DMS153 treated with DMSO at 0.1 percent for 48 hours (cell line): ENCODE measurements at regions not wholly inside any gene's neighbourhood (a gene's known extent, or its start where the extent isn't known, plus 50 kb on each side); places are given as distances from the start of the nearest gene placed in this dataset.
"Not testable (repeated sequence)": the region's sequence is repeated elsewhere in the genome, so short reads cannot be mapped to it uniquely, and the experiment has no call there.

ENCODE experiments used
- DNase-seq: peaks from one replicate; lab custom pipeline; 2025; ENCODE audit not compliant: unreplicated experiment; lab: John Stamatoyannopoulos, UW

DNA sequence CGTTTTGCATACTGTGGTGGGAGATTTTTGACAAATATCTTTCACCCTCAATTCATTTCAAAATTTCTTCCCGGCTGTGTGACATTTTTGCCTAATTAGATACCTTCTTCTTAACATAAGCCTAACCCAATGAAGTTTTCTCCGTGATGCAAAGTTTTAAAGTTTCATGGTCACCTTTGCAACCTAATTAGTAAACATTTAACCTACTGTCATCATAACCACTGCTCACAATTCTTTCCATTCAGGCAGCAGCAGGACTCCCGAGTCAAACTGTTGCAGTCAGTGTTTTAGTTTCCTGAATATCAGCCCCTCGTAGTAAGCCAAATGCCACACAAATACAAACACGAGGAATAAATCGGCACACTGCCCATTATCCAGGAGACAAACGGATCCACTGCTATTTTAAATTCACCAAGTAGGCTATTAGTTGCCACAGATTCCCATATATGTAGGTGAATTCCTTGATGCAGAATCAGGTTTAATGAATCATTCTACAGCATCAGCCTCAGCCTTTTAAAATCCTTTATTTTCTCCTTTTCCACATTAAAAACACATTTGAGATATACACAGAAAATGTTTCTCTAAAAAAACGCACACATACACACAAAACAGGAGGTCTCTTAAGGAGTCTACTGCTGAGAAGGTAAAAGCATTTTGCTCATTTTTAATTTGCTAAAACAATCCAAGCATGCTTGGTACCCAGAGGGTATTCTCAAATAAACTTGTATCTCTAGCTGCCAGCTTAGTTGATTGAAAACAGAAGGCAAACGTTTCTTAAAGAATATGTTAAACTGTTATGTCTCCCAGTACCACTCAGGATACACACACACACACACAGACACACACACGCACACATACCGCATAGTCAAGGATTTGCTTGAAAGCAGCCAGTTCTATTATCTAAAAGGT is 106.5 kb upstream of the KCTD1 start:
- DNase-seq: no peak

DNA sequence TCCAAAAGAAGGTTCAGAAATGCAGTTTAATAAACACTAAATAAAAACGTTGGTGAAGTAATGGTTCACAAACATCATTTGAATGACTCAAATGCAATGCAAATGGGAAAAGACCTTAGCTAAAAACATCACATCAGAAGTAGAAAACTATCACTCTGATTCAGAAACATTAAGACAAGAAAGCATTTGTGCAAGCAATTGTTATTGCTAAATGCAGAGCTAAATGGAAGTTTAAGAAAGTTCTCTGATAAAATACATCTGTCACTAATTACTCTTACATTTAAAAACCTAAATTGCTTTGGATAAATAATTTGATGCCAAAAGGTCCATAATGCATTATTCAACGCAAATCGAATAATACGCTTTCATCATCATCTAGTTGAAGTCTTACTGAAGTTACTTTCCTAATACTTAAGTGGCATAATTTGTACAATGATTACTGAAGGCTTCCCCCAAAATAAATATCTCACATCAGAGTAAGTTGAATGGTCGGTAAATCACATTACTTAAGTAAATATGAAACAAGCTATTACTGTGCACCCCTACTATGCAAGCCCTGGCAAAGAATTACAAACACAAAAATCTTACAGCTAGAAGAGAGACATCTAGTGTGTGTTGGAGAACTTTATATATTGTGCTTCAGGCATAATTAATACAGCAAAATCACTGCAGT is 105.7 kb upstream of the KCTD1 start:
- no peak for DNase-seq

DNA sequence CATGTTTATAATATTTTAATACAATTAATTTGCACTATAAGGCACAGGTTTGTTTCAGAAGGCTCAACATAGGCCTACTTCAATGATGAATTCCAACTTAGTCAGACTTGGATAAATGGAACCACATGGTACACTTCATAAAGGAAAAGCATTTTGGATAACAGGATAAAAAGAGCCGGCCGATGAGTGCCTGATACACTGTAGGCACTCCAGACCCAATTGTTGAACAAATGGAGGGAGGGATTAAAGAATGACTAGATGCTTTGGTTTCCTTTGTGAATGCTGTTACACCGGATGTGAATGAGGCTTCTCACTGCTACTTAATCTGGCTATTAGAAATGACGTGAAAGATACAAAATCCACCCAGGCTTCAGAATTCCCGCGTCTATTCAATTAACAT is 104.1 kb upstream of the KCTD1 start:
- DNase-seq: no peak

DNA sequence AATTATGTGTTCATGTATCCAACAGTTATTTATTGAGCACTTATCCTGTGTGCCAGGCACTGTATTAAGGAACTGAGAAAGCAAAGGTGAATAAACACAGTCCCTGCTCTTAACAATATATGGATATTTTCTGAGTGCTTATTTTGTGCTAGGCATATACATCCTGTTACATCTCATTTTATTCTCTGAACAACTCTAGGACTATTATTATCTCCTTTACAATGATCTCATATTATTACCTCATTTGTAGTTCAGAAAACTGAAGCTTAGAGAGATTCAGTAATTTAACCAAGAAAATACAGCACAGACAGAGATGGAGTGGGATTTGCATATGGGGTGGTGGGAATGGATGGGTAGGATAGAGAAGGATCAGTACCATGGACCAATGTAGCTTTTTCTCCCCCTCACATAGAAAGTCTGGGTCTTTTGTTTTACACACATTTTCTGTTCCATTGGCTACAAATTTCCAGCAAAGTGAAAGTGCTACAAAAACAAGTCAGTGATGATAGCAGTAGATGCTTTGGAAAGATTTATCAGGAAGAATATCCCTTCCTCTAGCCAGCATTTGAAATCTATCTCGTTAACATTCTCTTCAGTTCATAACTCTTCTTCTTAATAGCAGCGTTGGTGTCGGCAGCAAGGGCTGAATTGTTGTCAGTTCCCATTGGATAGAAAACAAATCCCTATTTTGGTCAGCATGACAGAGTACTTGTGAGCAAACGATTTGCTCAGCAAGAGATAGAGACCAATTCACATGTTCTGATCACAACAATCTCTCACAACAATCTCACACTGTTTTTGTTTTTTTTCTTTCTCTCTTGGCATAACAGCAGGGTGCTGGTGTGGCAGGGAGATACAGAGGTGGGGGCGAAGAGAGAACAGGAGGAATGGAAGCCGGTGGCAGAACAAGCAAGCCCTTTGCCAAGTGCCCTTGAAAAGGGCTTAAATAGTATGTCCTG is 102.2 kb upstream of the KCTD1 start:
- no peak for DNase-seq

DNA sequence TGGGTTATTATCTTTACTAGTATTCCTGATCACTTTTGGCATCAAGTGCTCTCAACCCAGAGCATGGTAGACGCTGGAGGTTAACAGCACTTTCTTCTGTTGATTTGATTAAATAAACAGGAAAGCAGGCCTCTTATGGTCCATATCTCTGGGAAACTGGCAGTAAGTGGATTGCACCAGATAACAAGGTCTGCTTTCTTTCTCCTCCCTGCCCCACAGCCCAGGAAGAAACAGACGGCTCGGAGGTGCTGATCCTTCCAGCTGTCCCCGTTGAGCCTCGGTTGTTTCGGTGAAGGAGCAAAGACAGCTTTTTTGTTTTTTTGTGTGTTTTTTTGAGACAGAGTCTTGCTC is 100.8 kb upstream of the KCTD1 start:
- DNase-seq: no peak

DNA sequence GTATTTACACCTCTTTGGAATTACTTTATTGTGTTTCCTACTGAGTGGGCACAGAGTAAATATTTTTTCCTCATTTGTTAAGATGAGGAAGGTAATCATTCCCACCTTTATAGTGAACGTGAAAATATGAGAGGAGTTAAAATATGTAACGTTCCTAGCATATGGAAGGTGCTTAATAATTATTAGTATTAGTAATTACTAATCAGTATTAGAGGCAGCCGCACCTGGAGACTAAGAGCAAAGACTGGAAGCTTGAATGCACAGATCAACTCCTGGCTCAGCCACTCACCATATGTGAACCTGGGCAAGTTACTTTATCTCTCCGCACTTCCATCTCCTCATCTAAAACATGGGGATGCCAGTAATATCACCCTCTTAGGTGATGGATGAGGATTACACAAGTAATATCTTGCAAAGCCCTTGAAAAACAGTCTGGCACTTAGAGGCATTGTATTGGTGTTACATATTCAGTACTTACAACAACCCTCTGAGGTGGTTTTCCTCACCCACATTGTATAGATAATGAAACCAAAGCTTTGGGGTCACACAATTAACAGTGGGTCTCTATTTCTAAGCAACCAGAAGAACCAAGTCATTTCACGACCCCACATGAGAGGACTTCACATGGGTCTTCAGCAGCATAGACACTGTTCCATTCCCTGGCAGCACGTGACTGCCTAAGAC is 100.3 kb upstream of the KCTD1 start:
- DNase-seq: no peak

DNA sequence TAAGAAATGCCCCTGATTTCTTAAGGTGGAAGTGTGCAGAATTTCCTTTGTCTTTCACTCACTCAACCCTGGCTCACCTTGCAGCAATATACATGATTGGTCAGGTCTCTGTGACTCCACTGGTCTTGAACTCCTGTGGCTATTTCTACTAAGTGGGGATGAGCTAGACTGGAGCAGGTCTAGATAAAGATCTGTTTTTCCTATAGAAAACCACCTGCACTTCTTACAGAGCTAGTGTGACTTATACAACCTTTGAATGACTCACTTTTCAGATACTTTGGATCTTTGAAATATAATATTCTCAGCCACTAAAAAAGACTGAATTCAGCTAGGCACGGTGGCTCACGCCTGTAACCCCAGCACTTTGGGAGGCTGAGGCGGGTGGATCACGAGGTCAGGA is 98.5 kb upstream of the KCTD1 start:
- no peak for DNase-seq

DNA sequence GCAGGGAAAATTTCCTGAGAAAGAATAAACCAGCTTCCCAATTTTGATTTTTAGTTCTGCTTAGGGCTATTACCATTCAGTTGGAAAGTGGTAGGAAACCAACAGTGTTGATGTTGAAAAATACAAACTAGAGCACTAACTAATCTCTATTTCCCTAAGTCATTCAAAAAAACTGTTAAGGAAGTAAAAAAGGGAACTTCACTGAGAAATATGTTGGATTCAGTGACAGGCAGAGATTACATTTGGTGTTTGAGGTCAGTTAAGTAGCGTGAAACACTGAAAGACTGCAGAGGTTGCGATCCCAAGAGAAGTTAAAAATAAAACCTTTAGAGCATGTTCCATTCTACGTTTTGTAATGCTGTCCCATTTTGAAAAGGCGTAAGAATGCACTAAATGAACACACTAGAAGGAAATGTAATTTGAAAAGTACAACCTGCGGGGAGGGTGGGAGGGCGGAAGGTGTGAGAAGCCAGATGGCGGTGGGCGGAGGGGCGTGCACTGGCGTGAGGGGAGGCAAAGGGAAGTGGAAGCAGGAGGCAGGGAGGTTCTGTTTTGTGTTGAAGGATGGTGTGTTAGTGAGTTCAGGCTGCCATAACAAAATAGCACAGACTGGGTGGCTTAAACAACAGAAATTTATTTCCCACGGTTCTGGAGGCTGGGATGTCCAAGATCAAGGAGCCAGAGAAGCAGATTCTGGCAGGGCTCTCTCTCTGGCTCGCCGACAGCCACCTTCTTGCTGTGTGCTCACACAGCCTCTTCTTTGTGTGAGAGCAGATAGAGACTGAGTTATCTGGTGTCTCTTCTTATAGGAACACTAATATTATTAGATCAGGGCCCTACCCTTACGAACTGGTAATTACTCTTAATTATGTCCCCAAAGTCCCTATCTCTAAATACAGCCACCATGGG is 94.3 kb upstream of the KCTD1 start:
- no peak for DNase-seq

DNA sequence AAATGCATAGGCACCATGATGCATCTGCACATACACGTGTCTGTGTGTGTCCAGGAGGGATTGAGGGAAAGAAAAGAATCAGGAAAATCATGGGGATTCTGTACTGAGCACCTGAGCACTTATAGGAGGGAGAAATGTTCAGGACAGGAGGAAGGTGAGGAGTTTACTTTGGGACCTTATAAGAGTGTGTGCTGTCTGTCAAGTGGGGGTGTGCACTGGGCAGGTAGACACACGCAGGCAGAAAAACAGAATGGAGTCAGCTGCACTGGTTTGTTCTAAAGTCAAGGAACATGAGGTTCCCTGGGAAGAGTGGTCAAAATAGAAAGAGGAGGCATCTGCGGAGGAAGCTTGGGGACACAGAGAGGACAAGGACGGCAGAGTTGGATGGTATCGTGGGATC is 92.2 kb upstream of the KCTD1 start:
- DNase-seq: no peak

DNA sequence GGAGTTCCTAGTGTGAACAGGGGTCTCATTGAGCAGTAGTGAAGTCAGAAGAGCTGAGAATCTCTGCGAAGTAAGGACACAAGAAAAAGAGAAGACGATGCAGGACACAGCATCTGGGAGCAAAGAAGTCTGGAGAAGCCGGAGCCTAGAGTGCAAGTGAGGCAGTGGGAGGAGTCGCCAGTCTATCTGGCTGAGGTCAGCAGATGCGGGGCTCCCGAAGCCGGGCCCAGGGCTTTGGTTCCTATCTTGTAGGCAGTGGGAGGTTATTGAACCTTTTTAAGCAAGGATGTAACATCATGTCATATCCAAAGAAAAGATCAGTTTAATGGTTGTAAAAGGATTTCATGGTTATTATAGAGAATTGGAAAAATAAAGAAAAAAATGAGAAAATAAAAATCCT is 90.8 kb upstream of the KCTD1 start:
- no peak for DNase-seq

DNA sequence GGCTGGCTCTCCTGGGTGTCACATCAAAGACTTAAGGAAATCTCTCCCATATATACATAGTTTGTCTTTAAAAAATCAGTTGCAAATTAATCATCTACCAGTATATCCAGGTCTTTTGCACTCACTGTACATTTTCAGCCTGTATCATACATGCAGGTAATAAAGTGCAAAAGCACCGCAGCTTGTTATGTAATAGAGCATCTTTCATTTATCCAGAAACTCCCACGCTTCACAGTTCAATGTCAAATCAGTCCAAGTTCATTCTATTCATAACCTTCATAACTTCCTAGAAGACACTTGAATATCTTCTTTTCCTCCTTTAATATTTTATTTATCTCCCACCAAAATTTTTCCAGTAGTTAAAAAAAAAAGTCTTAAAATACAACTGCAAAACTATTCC is 89.6 kb upstream of the KCTD1 start:
- DNase-seq: no peak

DNA sequence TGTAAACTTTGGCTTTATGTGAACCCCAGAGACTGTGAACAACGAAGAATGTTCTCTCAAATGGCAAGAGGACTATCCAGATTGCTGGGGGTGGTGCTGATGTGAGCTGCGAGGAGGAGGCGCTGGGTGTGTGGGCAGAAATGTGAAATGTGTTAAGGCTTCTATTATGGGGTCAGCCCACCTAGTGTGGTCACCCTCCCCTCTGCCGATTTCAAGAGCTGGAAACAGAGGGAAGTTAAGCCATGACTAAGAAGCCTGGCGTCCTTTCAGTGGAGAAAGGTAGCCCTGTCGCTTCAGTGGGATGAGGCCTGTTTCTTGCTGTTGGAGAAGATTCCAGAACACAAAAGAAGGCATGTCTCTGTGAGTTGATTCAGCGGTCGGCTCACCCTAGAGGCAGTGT is 89.0 kb upstream of the KCTD1 start:
- DNase-seq: no peak

DNA sequence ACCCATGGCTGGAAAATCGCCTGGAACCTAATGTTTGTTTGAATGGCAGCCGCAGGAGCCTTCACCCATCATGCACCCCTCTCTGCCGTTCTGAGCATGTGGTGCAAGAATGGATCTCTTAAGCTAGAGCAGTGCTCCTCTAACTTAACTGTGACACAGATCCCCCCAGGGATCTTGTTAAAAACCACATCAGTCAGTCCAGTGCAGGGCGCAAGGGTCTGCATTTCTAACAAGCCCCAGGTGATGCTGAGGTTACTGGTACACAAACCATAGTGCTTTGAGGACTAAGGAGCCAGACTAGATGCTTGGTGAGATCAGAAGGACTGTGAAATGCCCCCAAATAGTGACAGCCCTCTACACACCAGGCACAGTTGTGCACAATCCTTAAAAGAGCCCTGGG is 87.1 kb upstream of the KCTD1 start:
- no peak for DNase-seq

DNA sequence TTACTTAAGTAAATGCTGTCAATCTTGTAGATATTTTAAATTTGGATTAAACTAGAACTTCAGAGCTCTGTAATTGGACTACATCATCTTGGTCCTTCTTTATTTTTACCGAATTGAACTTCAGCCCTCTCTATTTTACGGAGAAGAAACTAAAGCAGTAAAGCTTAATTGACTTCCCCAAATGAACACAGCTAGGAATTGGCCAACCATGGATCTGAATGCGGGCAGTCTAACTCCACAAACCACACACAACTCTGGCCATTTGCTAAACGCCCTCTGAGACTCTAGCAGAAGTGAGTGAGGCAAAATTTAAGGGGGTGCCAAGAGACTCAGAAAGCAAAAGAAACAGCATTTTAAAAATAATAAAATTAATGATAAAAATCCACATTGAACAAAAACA is 86.3 kb upstream of the KCTD1 start:
- no peak for DNase-seq

DNA sequence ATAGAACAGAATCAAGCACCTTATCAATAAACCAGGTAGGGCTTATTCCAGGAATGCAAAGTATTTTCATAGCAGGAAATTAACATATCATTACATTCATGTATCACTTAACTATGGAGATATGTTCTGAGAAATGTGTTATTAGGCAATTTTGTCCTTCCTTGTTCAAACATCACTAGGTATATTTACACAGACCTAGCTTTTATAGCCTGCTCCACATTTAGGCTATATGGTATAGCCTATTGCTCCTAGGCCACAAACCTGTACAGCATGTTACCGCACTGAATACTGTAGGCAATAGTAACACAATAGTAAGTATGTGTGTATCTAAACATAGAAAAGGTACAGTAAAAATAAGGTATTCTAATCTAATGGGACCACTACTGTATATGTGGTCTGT is 82.8 kb upstream of the KCTD1 start:
- DNase-seq: no peak

DNA sequence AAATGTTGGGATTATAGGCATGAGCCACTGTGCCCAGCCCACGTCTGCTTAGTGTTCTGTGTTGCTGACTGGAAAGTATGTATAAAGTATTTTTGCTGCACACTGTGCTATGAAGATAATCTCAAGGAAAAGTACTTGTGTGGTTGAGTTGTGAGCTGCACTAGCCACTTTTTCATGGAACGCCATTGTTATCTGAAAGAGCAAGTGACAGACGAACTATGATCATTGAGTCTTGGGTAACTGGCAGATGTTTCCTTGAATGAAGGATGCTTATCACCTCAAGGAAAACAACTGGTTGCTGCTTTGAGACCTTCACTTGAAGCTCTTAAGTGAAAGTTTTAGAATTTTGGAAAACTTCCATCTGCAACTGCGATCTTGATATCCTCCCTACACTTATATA is 82.2 kb upstream of the KCTD1 start:
- no peak for DNase-seq

DNA sequence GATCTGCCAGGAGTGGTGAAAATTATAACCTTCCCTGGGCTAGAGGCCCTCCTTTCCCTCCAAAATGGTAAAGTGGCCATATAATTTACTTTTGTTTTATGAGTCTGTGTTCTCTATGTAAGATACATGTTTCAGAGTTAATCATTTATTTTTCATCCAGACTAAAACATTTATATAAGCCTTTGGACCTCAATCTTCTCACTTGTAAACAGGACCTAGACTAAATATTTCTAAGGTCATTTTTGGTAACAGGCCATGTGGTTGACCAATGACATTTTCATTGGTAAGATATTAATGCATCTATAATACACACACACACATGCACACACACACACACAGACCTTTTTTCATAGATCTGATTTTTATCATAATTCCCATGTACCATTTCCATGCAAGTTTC is 79.7 kb upstream of the KCTD1 start:
- no peak for DNase-seq

DNA sequence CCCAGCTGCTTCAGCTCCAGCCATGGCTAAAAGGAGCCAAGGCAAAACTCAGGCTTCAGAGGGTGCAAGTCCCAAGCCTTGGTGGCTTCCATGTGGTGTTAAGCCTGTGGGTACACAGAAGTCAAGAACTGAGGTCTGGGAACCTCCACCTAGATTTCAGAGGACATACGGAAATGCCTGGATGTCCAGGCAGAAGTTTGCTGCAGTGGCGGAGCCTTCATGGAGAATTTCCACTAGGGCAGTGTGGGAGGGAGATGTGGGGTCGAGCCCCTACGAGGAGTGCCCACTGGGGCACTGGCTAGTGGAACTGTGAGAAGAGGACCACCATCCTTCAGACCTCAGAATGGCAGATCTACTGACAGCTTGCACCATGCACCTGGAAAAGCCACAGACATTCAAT is 76.1 kb upstream of the KCTD1 start:
- no peak for DNase-seq

DNA sequence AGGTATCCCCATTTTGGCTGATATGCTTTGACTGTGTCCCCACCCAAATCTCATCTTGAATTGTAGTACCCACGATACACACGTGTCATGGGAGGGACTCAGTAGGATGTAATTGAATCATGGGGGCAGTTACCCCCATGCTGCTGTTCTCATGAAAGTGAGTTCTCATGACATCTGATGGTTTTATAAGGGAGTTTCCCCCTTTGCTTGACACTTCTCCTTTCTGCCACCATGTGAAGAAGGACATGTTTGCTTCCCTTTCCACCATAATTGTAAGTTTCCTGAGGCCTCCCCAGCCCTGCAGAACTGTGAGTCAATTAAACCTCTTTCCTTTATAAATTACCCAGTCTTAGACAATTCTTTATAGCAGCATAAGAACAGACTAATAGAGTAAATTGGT is 75.0 kb upstream of the KCTD1 start:
- not testable (repeated sequence) for DNase-seq
